ENCODE measurements at regions not wholly inside any gene's neighbourhood (a gene's known extent, or its start where the extent isn't known, plus 50 kb on each side); places are given as distances from the start of the nearest gene placed in this dataset.

DNA sequence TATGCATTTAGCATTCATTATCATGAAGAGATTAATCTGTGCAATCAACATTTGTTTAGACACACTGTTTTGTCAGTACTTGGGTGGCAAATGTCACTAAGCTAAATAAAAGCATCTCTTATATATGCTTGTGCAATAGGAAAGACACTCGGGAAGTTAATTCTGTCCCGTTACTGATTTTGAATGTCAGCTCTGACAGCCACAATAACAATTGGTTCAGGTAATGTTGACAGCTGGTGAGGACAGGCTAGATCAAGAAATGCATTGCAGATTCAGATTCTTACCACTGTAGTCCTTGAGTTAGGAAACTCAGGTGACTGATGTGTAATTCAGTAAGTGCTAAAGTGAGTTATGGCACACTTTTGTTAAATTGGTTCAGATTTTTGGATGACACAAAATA lies 523.8 kb upstream of the FAT3 start:
- Histone ChIP-seq H3K27ac (no peak overlapping the region), H3K27me3 (no peaks in the 10 kb centered on the region), H3K4me3 (no peak overlapping the region), H3K36me3 (no peaks in the 10 kb centered on the region), H3K4me1 (no peaks in the 10 kb centered on the region), H3K9me3 (no peaks in the 10 kb centered on the region)
- ATAC-seq (ENCODE audit: low FRiP score in 2 of 2) (no peak), DNase-seq (no peak)
- 65 to 81% methylated on average over 2 of the region's 2 CpGs for WGBS, 2 donors
- no peak for TF ChIP-seq POLR2AphosphoS5 (IDR thresholded peaks at IDR 0.05)
- TF ChIP-seq, protein P1, sequence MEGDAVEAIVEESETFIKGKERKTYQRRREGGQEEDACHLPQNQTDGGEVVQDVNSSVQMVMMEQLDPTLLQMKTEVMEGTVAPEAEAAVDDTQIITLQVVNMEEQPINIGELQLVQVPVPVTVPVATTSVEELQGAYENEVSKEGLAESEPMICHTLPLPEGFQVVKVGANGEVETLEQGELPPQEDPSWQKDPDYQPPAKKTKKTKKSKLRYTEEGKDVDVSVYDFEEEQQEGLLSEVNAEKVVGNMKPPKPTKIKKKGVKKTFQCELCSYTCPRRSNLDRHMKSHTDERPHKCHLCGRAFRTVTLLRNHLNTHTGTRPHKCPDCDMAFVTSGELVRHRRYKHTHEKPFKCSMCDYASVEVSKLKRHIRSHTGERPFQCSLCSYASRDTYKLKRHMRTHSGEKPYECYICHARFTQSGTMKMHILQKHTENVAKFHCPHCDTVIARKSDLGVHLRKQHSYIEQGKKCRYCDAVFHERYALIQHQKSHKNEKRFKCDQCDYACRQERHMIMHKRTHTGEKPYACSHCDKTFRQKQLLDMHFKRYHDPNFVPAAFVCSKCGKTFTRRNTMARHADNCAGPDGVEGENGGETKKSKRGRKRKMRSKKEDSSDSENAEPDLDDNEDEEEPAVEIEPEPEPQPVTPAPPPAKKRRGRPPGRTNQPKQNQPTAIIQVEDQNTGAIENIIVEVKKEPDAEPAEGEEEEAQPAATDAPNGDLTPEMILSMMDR (IDR thresholded peaks at IDR 0.05): no peak
- TF ChIP-seq POLR2A (IDR thresholded peaks at IDR 0.05): no peak
- no peak for TF ChIP-seq EP300 (IDR thresholded peaks at IDR 0.05)

- TF ChIP-seq POLR2A (IDR thresholded peaks at IDR 0.05) (no peak), POLR2AphosphoS5 (IDR thresholded peaks at IDR 0.05) (no peak), EP300 (IDR thresholded peaks at IDR 0.05) (no peak)
- TF ChIP-seq, protein P1 (IDR thresholded peaks at IDR 0.05): no peak
- DNase-seq: no peak
- ATAC-seq (ENCODE audit: low FRiP score in 2 of 2): no peak
- H3K4me1 ChIP-seq: no peaks in the 10 kb centered on the region
- H3K9me3 ChIP-seq: no peaks in the 10 kb centered on the region
- H3K27ac ChIP-seq: no peak overlapping the region
- H3K27me3 ChIP-seq: no peaks in the 10 kb centered on the region
- 35 to 44% methylated on average over 2 of the region's 2 CpGs for WGBS, 2 donors
- no peaks in the 10 kb centered on the region for H3K36me3 ChIP-seq
- no peak overlapping the region for H3K4me3 ChIP-seq
These were observed 525.8 kb upstream of the FAT3 start for GRCh38 chr11:91698845-91699244.

GRCh38 chr11:91694331-91694730 lies 530.3 kb upstream of the FAT3 start:
- ATAC-seq (ENCODE audit: low FRiP score in 2 of 2): no peak
- DNase-seq: no peak
- TF ChIP-seq POLR2A (IDR thresholded peaks at IDR 0.05) (no peak), POLR2AphosphoS5 (IDR thresholded peaks at IDR 0.05) (no peak), EP300 (IDR thresholded peaks at IDR 0.05) (no peak)
- TF ChIP-seq, protein P1 (IDR thresholded peaks at IDR 0.05): no peak
- WGBS, 2 donors: 46 to 55% methylated on average over 1 of the region's 1 CpG
- H3K27me3 ChIP-seq: no peaks in the 10 kb centered on the region
- H3K9me3 ChIP-seq: no peaks in the 10 kb centered on the region
- no peak overlapping the region for H3K4me3 ChIP-seq
- no peaks in the 10 kb centered on the region for H3K36me3 ChIP-seq
- no peaks in the 10 kb centered on the region for H3K4me1 ChIP-seq
- H3K27ac ChIP-seq: no peak overlapping the region

DNA sequence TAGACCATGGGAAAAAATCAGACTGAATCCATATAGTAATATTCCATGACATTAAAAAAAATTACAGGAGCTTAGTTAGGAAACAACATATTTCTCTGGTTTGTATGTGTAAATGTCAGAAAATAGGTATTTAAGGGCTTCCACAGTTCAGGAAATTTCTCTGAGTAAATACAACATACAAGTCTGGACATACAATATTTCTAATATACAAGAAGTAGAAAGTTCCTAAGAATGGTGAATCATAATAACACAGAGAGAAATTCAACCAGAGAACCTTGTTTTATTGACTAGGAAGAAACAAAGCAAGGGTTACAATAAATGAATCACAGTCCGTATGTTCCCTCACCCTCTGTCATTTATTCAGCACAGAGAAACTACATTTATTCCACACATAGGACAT lies 532.7 kb upstream of the FAT3 start:
- no peaks in the 10 kb centered on the region for H3K27me3 ChIP-seq
- TF ChIP-seq, protein P1 (IDR thresholded peaks at IDR 0.05): no peak
- H3K4me1 ChIP-seq: no peaks in the 10 kb centered on the region
- H3K36me3 ChIP-seq: no peaks in the 10 kb centered on the region
- DNase-seq (no peak), ATAC-seq (ENCODE audit: low FRiP score in 2 of 2) (no peak)
- H3K27ac ChIP-seq: no peak overlapping the region
- WGBS, 2 donors: 82 to 91% methylated on average over 1 of the region's 1 CpG
- no peak overlapping the region for H3K4me3 ChIP-seq
- H3K9me3 ChIP-seq: no peaks in the 10 kb centered on the region

- ATAC-seq (ENCODE audit: low FRiP score in 2 of 2) (no peak), DNase-seq (no peak)
- Histone ChIP-seq H3K9me3 (no peaks in the 10 kb centered on the region), H3K27ac (no peak overlapping the region), H3K4me3 (no peak overlapping the region), H3K27me3 (no peaks in the 10 kb centered on the region), H3K36me3 (no peaks in the 10 kb centered on the region), H3K4me1 (no peaks in the 10 kb centered on the region)
- TF ChIP-seq POLR2A (IDR thresholded peaks at IDR 0.05): no peak
- TF ChIP-seq POLR2AphosphoS5 (IDR thresholded peaks at IDR 0.05): no peak
- TF ChIP-seq, protein P1 (IDR thresholded peaks at IDR 0.05): no peak
- no peak for TF ChIP-seq EP300 (IDR thresholded peaks at IDR 0.05)
- WGBS, 2 donors: 93 to 95% methylated on average over 1 of the region's 1 CpG
These were observed 535.9 kb upstream of the FAT3 start for GRCh38 chr11:91688672-91689071.
